Neural progenitor cell (in vitro differentiated cells): ENCODE measurements at regions not wholly inside any gene's neighbourhood (a gene's known extent, or its start where the extent isn't known, plus 50 kb on each side); places are given as distances from the start of the nearest gene placed in this dataset.

Source experiments
- EZH2 ChIP-seq: fragments of 200-600 bp; sonication (generic); IDR thresholded peaks from 2 replicates; pipeline ENCODE4 v1.6.1; 2017; ENCODE audit warnings: antibody characterized with exemption, mild to moderate bottlenecking, moderate library complexity
- EZH2phosphoT487 ChIP-seq: fragments of 200-600 bp; sonication (generic); IDR thresholded peaks from 2 replicates; pipeline ENCODE4 v1.6.1; 2017; ENCODE audit warnings: antibody characterized with exemption
- TF ChIP-seq, protein P1 (sequence below): fragments of 200-600 bp; sonication (generic); IDR thresholded peaks from 2 replicates; pipeline ENCODE4 v1.5.1; 2017; ENCODE audit warnings: antibody characterized with exemption, mild to moderate bottlenecking

DNA sequence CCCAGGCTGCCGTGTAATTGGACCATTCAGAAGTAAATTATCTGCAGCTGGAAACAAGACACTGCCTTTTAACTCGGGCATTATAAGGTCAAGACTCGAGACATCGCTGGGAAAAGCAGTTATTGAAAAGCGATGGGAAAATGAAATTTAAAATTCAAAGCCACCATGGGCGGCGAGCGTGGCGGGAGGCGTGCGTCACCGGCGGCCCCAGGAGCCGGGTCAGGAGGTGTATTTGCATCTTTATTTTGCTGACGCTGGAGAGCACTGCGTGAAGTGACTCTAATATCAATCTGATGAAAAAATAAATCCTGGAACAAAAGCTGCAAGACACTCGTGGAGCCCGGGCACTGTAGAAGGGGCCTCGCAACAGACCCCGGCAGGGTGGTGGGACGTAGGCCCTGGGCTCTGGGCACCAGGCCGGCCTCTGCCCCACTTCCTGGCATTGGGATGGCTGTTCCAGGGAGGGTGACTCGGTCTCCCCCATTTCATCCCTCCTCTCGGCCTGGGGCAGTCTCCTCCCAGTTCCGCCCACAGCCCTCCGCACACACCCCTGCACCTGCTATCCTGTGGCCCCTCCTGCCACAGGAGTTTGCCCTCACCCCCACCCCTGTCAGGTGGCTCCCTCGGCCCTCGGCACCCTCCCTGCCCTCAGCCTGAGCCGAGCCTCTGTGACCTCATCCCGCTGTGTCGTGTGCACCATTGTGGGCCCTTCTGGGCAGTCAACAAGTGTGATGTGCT, 196.2 kb downstream of the KIF26A start:
- TF ChIP-seq, protein P1, sequence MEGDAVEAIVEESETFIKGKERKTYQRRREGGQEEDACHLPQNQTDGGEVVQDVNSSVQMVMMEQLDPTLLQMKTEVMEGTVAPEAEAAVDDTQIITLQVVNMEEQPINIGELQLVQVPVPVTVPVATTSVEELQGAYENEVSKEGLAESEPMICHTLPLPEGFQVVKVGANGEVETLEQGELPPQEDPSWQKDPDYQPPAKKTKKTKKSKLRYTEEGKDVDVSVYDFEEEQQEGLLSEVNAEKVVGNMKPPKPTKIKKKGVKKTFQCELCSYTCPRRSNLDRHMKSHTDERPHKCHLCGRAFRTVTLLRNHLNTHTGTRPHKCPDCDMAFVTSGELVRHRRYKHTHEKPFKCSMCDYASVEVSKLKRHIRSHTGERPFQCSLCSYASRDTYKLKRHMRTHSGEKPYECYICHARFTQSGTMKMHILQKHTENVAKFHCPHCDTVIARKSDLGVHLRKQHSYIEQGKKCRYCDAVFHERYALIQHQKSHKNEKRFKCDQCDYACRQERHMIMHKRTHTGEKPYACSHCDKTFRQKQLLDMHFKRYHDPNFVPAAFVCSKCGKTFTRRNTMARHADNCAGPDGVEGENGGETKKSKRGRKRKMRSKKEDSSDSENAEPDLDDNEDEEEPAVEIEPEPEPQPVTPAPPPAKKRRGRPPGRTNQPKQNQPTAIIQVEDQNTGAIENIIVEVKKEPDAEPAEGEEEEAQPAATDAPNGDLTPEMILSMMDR: no peak
- TF ChIP-seq EZH2phosphoT487: no peak
- no peak for TF ChIP-seq EZH2
